ENCODE measurements at regions not wholly inside any gene's neighbourhood (a gene's known extent, or its start where the extent isn't known, plus 50 kb on each side); places are given as distances from the start of the nearest gene placed in this dataset.

GRCh38 chr18:44286049-44286448 lies 394.6 kb upstream of the SETBP1 start:
- DNase-seq (no peak), ATAC-seq (no peak)
- Histone ChIP-seq H3K4me3 (no peak overlapping the region), H3K4me1 (ENCODE audit: low read depth) (no peaks in the 10 kb centered on the region), H3K36me3 (ENCODE audit: low read depth) (no peaks in the 10 kb centered on the region), H3K9me3 (no peaks in the 10 kb centered on the region)
- no peak for TF ChIP-seq CTCF (IDR thresholded peaks at IDR 0.05)
- intact Hi-C loops (cut with DNase I, micrococcal nuclease), result no loop called here

- Histone ChIP-seq H3K36me3 (ENCODE audit: low read depth) (no peaks in the 10 kb centered on the region), H3K4me3 (no peak overlapping the region), H3K4me1 (ENCODE audit: low read depth) (no peaks in the 10 kb centered on the region), H3K9me3 (no peaks in the 10 kb centered on the region)
- no peak for TF ChIP-seq CTCF (IDR thresholded peaks at IDR 0.05)
- DNase-seq (no peak), ATAC-seq (no peak)
- intact Hi-C loops (cut with DNase I, micrococcal nuclease), result no loop called here
Measured at GRCh38 chr18:44290366-44290977, 390.2 kb upstream of the SETBP1 start.

GRCh38 chr18:44298566-44298965 lies 382.1 kb upstream of the SETBP1 start:
- DNase-seq (no peak), ATAC-seq (no peak)
- Histone ChIP-seq H3K4me3 (no peak overlapping the region), H3K4me1 (ENCODE audit: low read depth) (no peaks in the 10 kb centered on the region), H3K9me3 (no peaks in the 10 kb centered on the region), H3K36me3 (ENCODE audit: low read depth) (no peaks in the 10 kb centered on the region)
- TF ChIP-seq CTCF (IDR thresholded peaks at IDR 0.05), result no peak
- intact Hi-C loops (cut with DNase I, micrococcal nuclease), result no loop called here

- H3K36me3 ChIP-seq (ENCODE audit: low read depth), result no peaks in the 10 kb centered on the region
- no peak for TF ChIP-seq CTCF (IDR thresholded peaks at IDR 0.05)
- H3K4me3 ChIP-seq, result no peak overlapping the region
- ATAC-seq (no peak), DNase-seq (no peak)
- H3K9me3 ChIP-seq, result no peaks in the 10 kb centered on the region
- intact Hi-C loops (cut with DNase I, micrococcal nuclease), result no loop called here
- H3K4me1 ChIP-seq (ENCODE audit: low read depth), result no peaks in the 10 kb centered on the region
Measured at GRCh38 chr18:44309185-44309584, 371.5 kb upstream of the SETBP1 start.

- H3K9me3 ChIP-seq, result no peaks in the 10 kb centered on the region
- ATAC-seq (no peak), DNase-seq (peak in 1 of 3 donors; percentile 34)
- H3K4me1 ChIP-seq (ENCODE audit: low read depth), result no peaks in the 10 kb centered on the region
- no peak for TF ChIP-seq CTCF (IDR thresholded peaks at IDR 0.05)
- intact Hi-C loops (cut with DNase I, micrococcal nuclease), result loop anchor here in 1 of 2 donors (10.0 kb wide), 1 partner anchor 186 kb away; no protein-coding TSS in a partner anchor
- H3K36me3 ChIP-seq (ENCODE audit: low read depth), result no peaks in the 10 kb centered on the region
- H3K4me3 ChIP-seq, result no peak overlapping the region
Measured at GRCh38 chr18:44320619-44321460, 359.8 kb upstream of the SETBP1 start.
